Mesenchymal stem cell (in vitro differentiated cells and primary cell): ENCODE measurements at regions not wholly inside any gene's neighbourhood (a gene's known extent, or its start where the extent isn't known, plus 50 kb on each side); places are given as distances from the start of the nearest gene placed in this dataset.

ENCODE experiments used
- DNase-seq: peaks from one replicate; pipeline ENCODE4 v3.0.0-alpha.2; 2013
- H2AFZ ChIP-seq: one replicate; pipeline ENCODE4 v1.6.1; 2013; ENCODE audit warnings: low read depth, mild to moderate bottlenecking, control low read depth, inconsistent platforms, low read length, moderate library complexity
- H2AK5ac ChIP-seq: 2 replicates; pipeline ENCODE4 v1.6.1; 2013; ENCODE audit warnings: low read length, moderate library complexity, mild to moderate bottlenecking, inconsistent platforms; ENCODE audit not compliant: severe bottlenecking
- H2BK120ac ChIP-seq: one replicate; pipeline ENCODE4 v1.6.1; 2013; ENCODE audit warnings: low read depth, mild to moderate bottlenecking, inconsistent platforms, low read length, moderate library complexity
- H2BK12ac ChIP-seq, 2 experiments: one replicate each; pipeline ENCODE4 v1.6.1; 2013; ENCODE audit warnings: inconsistent platforms in 2 of 2, low read length in 2 of 2, mild to moderate bottlenecking in 2 of 2, moderate library complexity in 2 of 2, control low read depth in 1 of 2
- H2BK15ac ChIP-seq: one replicate; pipeline ENCODE4 v1.6.1; 2013; ENCODE audit warnings: mild to moderate bottlenecking, low read depth, inconsistent platforms; ENCODE audit not compliant: poor library complexity, severe bottlenecking
- H2BK5ac ChIP-seq: 2 replicates; pipeline ENCODE4 v1.6.1; 2013; ENCODE audit warnings: low read depth, mild to moderate bottlenecking, low read length, control low read depth, inconsistent platforms; ENCODE audit not compliant: poor library complexity, severe bottlenecking
- H3K14ac ChIP-seq, 2 experiments: one replicate each; pipeline ENCODE4 v1.6.1; 2013; ENCODE audit warnings: inconsistent platforms in 2 of 2, low read length in 2 of 2, control low read depth in 1 of 2, mild to moderate bottlenecking in 1 of 2, moderate library complexity in 1 of 2
- H3K18ac ChIP-seq, 2 experiments: one replicate each; pipeline ENCODE4 v1.6.1; 2013; ENCODE audit warnings: inconsistent platforms in 2 of 2, low read length in 2 of 2, control low read depth in 1 of 2, low read depth in 1 of 2, mild to moderate bottlenecking in 1 of 2
- H3K23ac ChIP-seq, 2 experiments: one replicate each; pipeline ENCODE4 v1.6.1; 2013; ENCODE audit warnings: inconsistent platforms in 2 of 2, low read length in 2 of 2, mild to moderate bottlenecking in 2 of 2, moderate library complexity in 2 of 2, control low read depth in 1 of 2
- H3K27ac ChIP-seq: 2 replicates; pipeline ENCODE4 v1.5.1; 2013; ENCODE audit warnings: mild to moderate bottlenecking, moderate library complexity, low read length, control low read depth, inconsistent platforms; ENCODE audit not compliant: poor library complexity, severe bottlenecking
- H3K27me3 ChIP-seq, 2 experiments: 2 replicates each; pipeline versions ENCODE4 v1.6.1 to v1.7.0; 2013; ENCODE audit warnings: low read length in 2 of 2, mild to moderate bottlenecking in 2 of 2, moderate library complexity in 2 of 2, control low read depth in 1 of 2, inconsistent platforms in 1 of 2; ENCODE audit not compliant: control insufficient read depth in 1 of 2, insufficient read depth in 1 of 2
- H3K36me3 ChIP-seq, 2 experiments: 2 replicates each; pipeline versions ENCODE4 v1.6.1 to v1.7.0; 2013; ENCODE audit warnings: low read length in 2 of 2, control low read depth in 1 of 2, inconsistent platforms in 1 of 2, low read depth in 1 of 2, mild to moderate bottlenecking in 1 of 2; ENCODE audit not compliant: insufficient read depth in 2 of 2, control insufficient read depth in 1 of 2
- H3K4ac ChIP-seq, 2 experiments: one replicate each; pipeline ENCODE4 v1.6.1; 2013; ENCODE audit warnings: inconsistent platforms in 2 of 2, low read length in 2 of 2, mild to moderate bottlenecking in 2 of 2, moderate library complexity in 2 of 2, control low read depth in 1 of 2, low read depth in 1 of 2
- H3K4me1 ChIP-seq: 2 replicates; pipeline ENCODE4 v1.6.1; 2013; ENCODE audit warnings: low read depth, low read length, control low read depth; ENCODE audit not compliant: control insufficient read depth, insufficient read depth
- H3K4me2 ChIP-seq: 2 replicates; pipeline ENCODE4 v1.6.1; 2013; ENCODE audit warnings: low read length, mild to moderate bottlenecking, inconsistent platforms; ENCODE audit not compliant: poor library complexity, severe bottlenecking
- H3K4me3 ChIP-seq, 2 experiments: 2 replicates each; pipeline versions ENCODE4 v1.5.1 to v1.7.0; 2013; ENCODE audit warnings: low read length in 2 of 2, mild to moderate bottlenecking in 2 of 2, control low read depth in 1 of 2, low read depth in 1 of 2; ENCODE audit not compliant: insufficient read depth in 1 of 2
- H3K79me1 ChIP-seq: replicated peaks from 2 replicates; pipeline ENCODE4 v1.6.1; 2013; ENCODE audit warnings: mild to moderate bottlenecking, control low read depth, low read length, inconsistent platforms; ENCODE audit not compliant: poor library complexity, severe bottlenecking
- H3K9ac ChIP-seq: 2 replicates; pipeline ENCODE4 v1.7.0; 2013; ENCODE audit warnings: mild to moderate bottlenecking, low read length, moderate library complexity
- H3K9me3 ChIP-seq: 2 replicates; pipeline ENCODE4 v1.7.0; 2013; ENCODE audit warnings: mild to moderate bottlenecking, low read length; ENCODE audit not compliant: control insufficient read depth
- H4K8ac ChIP-seq: one replicate; pipeline ENCODE4 v1.6.1; 2013; ENCODE audit warnings: inconsistent platforms, mild to moderate bottlenecking, low read length, moderate library complexity
- H4K91ac ChIP-seq: one replicate; pipeline ENCODE4 v1.6.1; 2013; ENCODE audit warnings: mild to moderate bottlenecking, low read length, inconsistent platforms
- WGBS: methylation state at CpG from one replicate; pipeline ENCODE4 v1.1.7; 2013; ENCODE audit warnings: mixed read lengths; 5-methylcytosine and 5-hydroxymethylcytosine counted together

- Histone ChIP-seq H3K36me3 (no peaks in the 10 kb centered on the region), H4K91ac (no peak overlapping the region), H3K9ac (no peak overlapping the region), H3K14ac (no peak overlapping the region), H3K23ac (no peak overlapping the region), H3K27me3 (no peaks in the 10 kb centered on the region), H3K9me3 (no peaks in the 10 kb centered on the region), H2AK5ac (no peak overlapping the region), H3K4me1 (no peaks in the 10 kb centered on the region), H2BK120ac (no peak overlapping the region), H2BK15ac (no peak overlapping the region), H3K4me2 (no peak overlapping the region), H3K27ac (no peak overlapping the region), H3K4me3 (no peak overlapping the region), H3K18ac (no peak overlapping the region), H4K8ac (no peak overlapping the region), H3K79me1 (no peaks in the 10 kb centered on the region), H2AFZ (no peak overlapping the region), H2BK12ac (no peak overlapping the region), H3K4ac (no peak overlapping the region), H2BK5ac (no peak overlapping the region)
- WGBS = 22% methylated on average over 5 of the region's 6 CpGs
- DNase-seq = peak; percentile 55
These were observed 1377.0 kb downstream of the SUCLG1 start for GRCh38 chr2:83081826-83082690.

GRCh38 chr2:83079007-83079406 lies 1380.1 kb downstream of the SUCLG1 start:
- Histone ChIP-seq H3K4me2 (no peak overlapping the region), H4K8ac (no peak overlapping the region), H2BK120ac (no peak overlapping the region), H3K27ac (no peak overlapping the region), H3K18ac (no peak overlapping the region), H2AK5ac (no peak overlapping the region), H3K36me3 (no peaks in the 10 kb centered on the region), H3K9me3 (no peaks in the 10 kb centered on the region), H4K91ac (no peak overlapping the region), H3K14ac (no peak overlapping the region), H2BK5ac (no peak overlapping the region), H3K4ac (no peak overlapping the region), H2AFZ (no peak overlapping the region), H3K9ac (no peak overlapping the region), H3K27me3 (no peaks in the 10 kb centered on the region), H3K23ac (no peak overlapping the region), H2BK15ac (no peak overlapping the region), H2BK12ac (no peak overlapping the region), H3K4me3 (no peak overlapping the region), H3K4me1 (no peaks in the 10 kb centered on the region), H3K79me1 (no peaks in the 10 kb centered on the region)
- DNase-seq = no peak
- no CpG with 5 or more reads among the region's 2 CpGs for WGBS

- no peaks in the 10 kb centered on the region for H3K27me3 ChIP-seq
These were observed 1386.3 kb downstream of the SUCLG1 start for GRCh38 chr2:83072767-83073166.

GRCh38 chr2:83071914-83072313 lies 1387.2 kb downstream of the SUCLG1 start:
- no peak overlapping the region for H3K27ac ChIP-seq
- H3K23ac ChIP-seq = no peak overlapping the region
- H3K18ac ChIP-seq = no peak overlapping the region
- 71% methylated on average over 1 of the region's 1 CpG for WGBS
- no peak overlapping the region for H2AK5ac ChIP-seq
- H2BK15ac ChIP-seq = no peak overlapping the region
- no peak overlapping the region for H3K4me2 ChIP-seq
- no peak overlapping the region for H2BK120ac ChIP-seq
- H3K9ac ChIP-seq = no peak overlapping the region
- no peak for DNase-seq
- no peaks in the 10 kb centered on the region for H3K27me3 ChIP-seq
- no peak overlapping the region for H2BK12ac ChIP-seq
- no peak overlapping the region for H3K4me3 ChIP-seq
- no peaks in the 10 kb centered on the region for H3K9me3 ChIP-seq
- H2AFZ ChIP-seq = no peak overlapping the region
- H4K91ac ChIP-seq = no peak overlapping the region
- H3K4me1 ChIP-seq = peaks cover 1% of the 10 kb centered on the region
- H4K8ac ChIP-seq = no peak overlapping the region
- no peak overlapping the region for H3K14ac ChIP-seq
- no peak overlapping the region for H3K4ac ChIP-seq
- H3K36me3 ChIP-seq = no peaks in the 10 kb centered on the region
- H3K79me1 ChIP-seq = no peaks in the 10 kb centered on the region
- no peak overlapping the region for H2BK5ac ChIP-seq

More at GRCh38 chr2:83072767-83073166, 1386.3 kb downstream of the SUCLG1 start:
- DNase-seq = no peak
- no peak overlapping the region for H2BK120ac ChIP-seq
- no peak overlapping the region for H2BK5ac ChIP-seq
- peaks cover 1% of the 10 kb centered on the region for H3K4me1 ChIP-seq
- H3K36me3 ChIP-seq = no peaks in the 10 kb centered on the region
- no peaks in the 10 kb centered on the region for H3K79me1 ChIP-seq
- no peak overlapping the region for H3K27ac ChIP-seq
- no peak overlapping the region for H3K23ac ChIP-seq
- no peak overlapping the region for H3K9ac ChIP-seq
- H2BK15ac ChIP-seq = no peak overlapping the region
- H2BK12ac ChIP-seq = no peak overlapping the region
- H2AK5ac ChIP-seq = no peak overlapping the region
- H2AFZ ChIP-seq = no peak overlapping the region
- H4K8ac ChIP-seq = no peak overlapping the region
- H3K18ac ChIP-seq = no peak overlapping the region
- no peak overlapping the region for H3K4ac ChIP-seq
- no peak overlapping the region for H3K4me3 ChIP-seq
- H3K4me2 ChIP-seq = no peak overlapping the region
- no peak overlapping the region for H3K14ac ChIP-seq
- H3K9me3 ChIP-seq = no peaks in the 10 kb centered on the region
- no peak overlapping the region for H4K91ac ChIP-seq
